ENCODE measurements at regions not wholly inside any gene's neighbourhood (a gene's known extent, or its start where the extent isn't known, plus 50 kb on each side); places are given as distances from the start of the nearest gene placed in this dataset.

- TF ChIP-seq POLR2A (IDR thresholded peaks at IDR 0.05; ENCODE audit: low read depth) = no peak
- TF ChIP-seq CTCF (IDR thresholded peaks at IDR 0.05) = no peak
Observed at GRCh38 chr10:89926736-89927135, 225.3 kb downstream of the KIF20B start.

Measured in esophagus muscularis mucosa (tissue), 3 donors.